ENCODE measurements at regions not wholly inside any gene's neighbourhood (a gene's known extent, or its start where the extent isn't known, plus 50 kb on each side); places are given as distances from the start of the nearest gene placed in this dataset.

- no peak for TF ChIP-seq CTCF (IDR thresholded peaks at IDR 0.05; ENCODE audit: low read depth, low read length)
- no peak for TF ChIP-seq EZH2phosphoT487 (IDR thresholded peaks at IDR 0.05; ENCODE audit: low read depth)
Observed at GRCh38 chr6:77025736-77026223, 437.5 kb downstream of the HTR1B start.

All from OCI-LY3 (cell line).